Suprapubic skin (tissue), 4 donors: ENCODE measurements at regions not wholly inside any gene's neighbourhood (a gene's known extent, or its start where the extent isn't known, plus 50 kb on each side); places are given as distances from the start of the nearest gene placed in this dataset.
"Not testable (repeated sequence)": the region's sequence is repeated elsewhere in the genome, so short reads cannot be mapped to it uniquely, and the experiment has no call there.

ENCODE experiments used
- DNase-seq, 2 donors: peaks; one replicate each; pipeline ENCODE4 v3.0.0-alpha.2; 2019; ENCODE audit warnings: low spot score in 2 of 2
- H3K27ac ChIP-seq: fragments of 200-600 bp; sonication (generic); one replicate; pipeline ENCODE4 v1.5.1; 2019
- H3K27me3 ChIP-seq: fragments of 200-600 bp; sonication (generic); one replicate; pipeline ENCODE4 v1.5.1; 2019
- H3K36me3 ChIP-seq: fragments of 200-600 bp; sonication (generic); one replicate; pipeline ENCODE4 v1.5.1; 2019
- H3K4me1 ChIP-seq: fragments of 200-600 bp; sonication (generic); one replicate; pipeline ENCODE4 v1.5.1; 2019
- H3K4me3 ChIP-seq: fragments of 200-600 bp; sonication (generic); one replicate; pipeline ENCODE4 v1.5.1; 2019; ENCODE audit warnings: mild to moderate bottlenecking
- H3K9me3 ChIP-seq: fragments of 200-600 bp; sonication (generic); one replicate; pipeline ENCODE4 v1.5.1; 2019
- CTCF ChIP-seq, 2 donors: fragments of 200-600 bp in 1 of 2; fragments of 450-650 bp in 1 of 2; sonication (generic) in 1 of 2; IDR thresholded peaks; one replicate each; pipeline ENCODE4 v1.5.1; 2016 to 2019; ENCODE audit warnings: antibody characterized with exemption in 2 of 2, mild to moderate bottlenecking in 1 of 2, moderate library complexity in 1 of 2
- EP300 ChIP-seq: sonication (generic); formaldehyde crosslinking; IDR thresholded peaks from one replicate; pipeline ENCODE4 v1.6.1; 2017; ENCODE audit warnings: antibody characterized with exemption
- POLR2A ChIP-seq, 2 donors: fragments of 450-650 bp; IDR thresholded peaks; one replicate each; pipeline ENCODE4 v1.6.1; 2017; ENCODE audit warnings: antibody characterized with exemption in 2 of 2, mild to moderate bottlenecking in 2 of 2, moderate library complexity in 2 of 2
- POLR2AphosphoS5 ChIP-seq, 3 donors: sonication (generic); formaldehyde crosslinking; IDR thresholded peaks; one replicate each; pipeline ENCODE4 v1.6.1; 2017; ENCODE audit warnings: antibody characterized with exemption in 3 of 3
- WGBS: methylation state at CpG from one replicate; pipeline ENCODE4 v1.1.5; 2018; 5-methylcytosine and 5-hydroxymethylcytosine counted together

- H3K9me3 ChIP-seq, result peaks cover 9% of the 10 kb centered on the region
- no peaks in the 10 kb centered on the region for H3K27me3 ChIP-seq
- H3K4me3 ChIP-seq, result no peak overlapping the region
- 100% methylated on average over 2 of the region's 2 CpGs for WGBS
- DNase-seq, result no peak
- H3K36me3 ChIP-seq, result no peaks in the 10 kb centered on the region
- no peak for TF ChIP-seq POLR2AphosphoS5 (IDR thresholded peaks at IDR 0.05)
- no peak for TF ChIP-seq EP300
- no peak for TF ChIP-seq POLR2A (IDR thresholded peaks at IDR 0.05)
- TF ChIP-seq CTCF (IDR thresholded peaks at IDR 0.05), result no peak
- no peak overlapping the region for H3K27ac ChIP-seq
- no peaks in the 10 kb centered on the region for H3K4me1 ChIP-seq
Observed at GRCh38 chr11:29075726-29076125, 941.1 kb downstream of the KCNA4 start.

GRCh38 chr11:29063630-29064361 is 953.0 kb downstream of the KCNA4 start:
- no peaks in the 10 kb centered on the region for H3K4me1 ChIP-seq
- H3K36me3 ChIP-seq, result no peaks in the 10 kb centered on the region
- H3K27me3 ChIP-seq, result no peaks in the 10 kb centered on the region
- no peaks in the 10 kb centered on the region for H3K9me3 ChIP-seq
- no peak overlapping the region for H3K4me3 ChIP-seq
- 81% methylated on average over 3 of the region's 3 CpGs for WGBS
- TF ChIP-seq POLR2AphosphoS5 (IDR thresholded peaks at IDR 0.05), result no peak
- no peak for TF ChIP-seq POLR2A (IDR thresholded peaks at IDR 0.05)
- TF ChIP-seq EP300, result no peak
- no peak for TF ChIP-seq CTCF (IDR thresholded peaks at IDR 0.05)
- H3K27ac ChIP-seq, result no peak overlapping the region
- DNase-seq, result no peak

GRCh38 chr11:29061452-29061851 is 953.3 kb downstream of the METTL15 start:
- no peak for DNase-seq
- Histone ChIP-seq H3K4me3 (no peak overlapping the region), H3K27ac (no peak overlapping the region), H3K36me3 (no peaks in the 10 kb centered on the region), H3K27me3 (no peaks in the 10 kb centered on the region), H3K9me3 (no peaks in the 10 kb centered on the region), H3K4me1 (no peaks in the 10 kb centered on the region)
- no peak for TF ChIP-seq POLR2A (IDR thresholded peaks at IDR 0.05)
- no peak for TF ChIP-seq CTCF (IDR thresholded peaks at IDR 0.05)
- TF ChIP-seq EP300, result no peak
- TF ChIP-seq POLR2AphosphoS5 (IDR thresholded peaks at IDR 0.05), result no peak

- 64% methylated on average over 2 of the region's 2 CpGs for WGBS
- not testable (repeated sequence) for H3K27ac ChIP-seq, H3K4me1 ChIP-seq, DNase-seq, H3K4me3 ChIP-seq, H3K9me3 ChIP-seq, H3K27me3 ChIP-seq, H3K36me3 ChIP-seq
Observed at GRCh38 chr11:29056487-29056886, 948.3 kb downstream of the METTL15 start.

DNA sequence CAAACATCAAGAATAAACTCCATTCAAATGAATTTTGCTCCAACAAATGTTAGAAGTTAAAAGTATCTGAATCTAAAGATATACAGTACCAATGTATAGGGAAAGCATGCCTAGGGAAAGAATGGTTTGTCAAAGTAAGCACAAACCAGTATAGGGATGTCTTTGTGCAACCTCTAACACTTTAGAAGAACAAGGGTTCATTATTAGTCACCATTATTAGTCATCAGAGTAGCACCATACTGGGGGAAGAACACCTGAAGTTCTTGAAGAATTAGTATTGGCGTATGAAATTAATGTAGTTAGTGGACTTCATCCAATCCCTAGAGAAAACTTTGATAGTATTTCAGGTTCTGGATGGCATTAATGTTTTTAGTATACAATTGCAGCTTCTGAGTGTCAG is 943.7 kb downstream of the METTL15 start:
- WGBS, result 90% methylated on average over 1 of the region's 1 CpG
- H3K4me1 ChIP-seq, result no peaks in the 10 kb centered on the region
- TF ChIP-seq CTCF (IDR thresholded peaks at IDR 0.05), result no peak
- no peak for TF ChIP-seq POLR2AphosphoS5 (IDR thresholded peaks at IDR 0.05)
- no peak for TF ChIP-seq EP300
- no peak for TF ChIP-seq POLR2A (IDR thresholded peaks at IDR 0.05)

DNA sequence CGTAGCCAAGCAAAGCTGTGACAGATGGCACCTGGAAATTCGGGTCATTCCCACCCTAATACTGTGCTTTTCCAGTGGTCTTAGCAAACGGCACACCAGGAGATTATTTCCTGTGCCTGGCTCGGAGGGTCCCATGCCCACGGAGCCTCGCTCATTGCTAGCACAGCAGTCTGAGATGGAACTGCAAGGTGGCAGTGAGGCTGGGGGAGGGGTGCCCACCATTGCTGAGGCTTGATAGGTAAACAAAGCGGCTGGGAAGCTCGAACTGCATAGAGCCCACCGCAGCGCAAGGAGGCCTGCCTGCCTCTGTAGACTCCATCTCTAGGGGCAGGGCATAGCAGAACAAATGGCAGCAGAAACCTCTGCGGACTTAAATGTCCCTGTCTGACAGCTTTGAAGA is 942.8 kb downstream of the METTL15 start:
- not testable (repeated sequence) for H3K9me3 ChIP-seq
- 92% methylated on average over 6 of the region's 11 CpGs for WGBS

More for the DNA sequence above, 943.7 kb downstream of the METTL15 start:
- no peaks in the 10 kb centered on the region for H3K9me3 ChIP-seq
- H3K27me3 ChIP-seq, result no peaks in the 10 kb centered on the region
- DNase-seq, result no peak
- no peaks in the 10 kb centered on the region for H3K36me3 ChIP-seq
- H3K4me3 ChIP-seq, result no peak overlapping the region
- no peak overlapping the region for H3K27ac ChIP-seq

More for the DNA sequence above, 942.8 kb downstream of the METTL15 start:
- not testable (repeated sequence) for H3K4me1 ChIP-seq, H3K36me3 ChIP-seq, DNase-seq, H3K27me3 ChIP-seq, H3K27ac ChIP-seq, H3K4me3 ChIP-seq
